ENCODE measurements at regions not wholly inside any gene's neighbourhood (a gene's known extent, or its start where the extent isn't known, plus 50 kb on each side); places are given as distances from the start of the nearest gene placed in this dataset.

- DNase-seq = no peak
Observed at GRCh38 chr10:105494944-105495343, 853.9 kb downstream of the SORCS3 start.

DNA sequence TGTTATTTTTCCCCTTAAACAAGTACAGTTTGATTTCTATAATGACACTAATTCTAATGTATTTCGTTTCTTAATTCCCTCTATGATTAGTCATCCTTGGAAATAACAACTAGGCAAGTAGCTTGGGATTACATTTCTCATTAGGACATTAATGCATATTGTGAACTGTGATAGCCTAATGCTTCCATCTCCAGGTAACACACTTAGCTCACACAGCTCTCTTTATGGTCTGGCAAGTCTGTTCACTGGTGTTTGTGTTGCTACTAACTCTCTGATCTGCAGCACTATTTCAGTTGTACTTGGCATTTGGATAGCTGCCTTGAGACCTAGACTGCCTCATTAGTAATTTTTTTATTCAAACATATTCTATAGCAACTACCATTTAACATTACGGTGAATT, 853.2 kb downstream of the SORCS3 start:
- no peak for DNase-seq

GRCh38 chr10:105473170-105473569, 832.1 kb downstream of the SORCS3 start:
- DNase-seq = no peak

DNA sequence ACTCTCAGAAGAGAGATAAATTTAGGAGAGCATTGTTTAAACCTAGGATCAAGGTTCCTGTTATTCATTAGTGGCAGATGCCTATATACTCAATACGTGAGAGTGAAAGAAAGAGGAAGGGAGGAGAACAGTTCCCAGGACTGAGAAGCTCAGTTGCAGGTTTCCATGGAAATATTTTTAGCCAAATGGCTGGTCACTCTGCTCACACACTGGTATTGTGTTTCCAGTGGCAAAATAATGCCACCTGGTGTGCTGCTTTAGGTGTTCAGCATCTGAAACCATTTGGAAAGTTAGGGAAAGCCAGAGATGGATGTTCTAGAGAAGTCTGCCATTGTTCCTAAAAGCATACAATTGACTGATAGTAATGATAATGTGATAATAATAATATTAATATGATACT, 827.7 kb downstream of the SORCS3 start:
- no peak for DNase-seq

DNA sequence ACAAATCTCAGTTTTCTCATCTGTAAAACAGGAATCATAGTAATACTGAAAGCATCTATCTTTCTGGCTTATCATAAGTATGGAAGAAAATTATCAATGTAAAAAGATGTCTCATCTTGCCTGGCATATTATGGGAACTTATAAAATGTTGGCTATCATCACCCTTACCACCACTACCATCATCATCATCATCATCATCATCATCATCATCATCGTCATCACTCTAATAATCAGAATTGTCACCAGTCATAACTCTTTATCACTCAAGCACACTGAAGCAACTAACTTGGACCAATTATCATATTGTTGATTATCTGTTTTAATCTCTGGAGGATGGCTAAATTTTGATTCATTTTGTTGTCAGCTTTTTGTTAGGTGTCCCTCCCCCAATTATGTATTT, 825.4 kb downstream of the SORCS3 start:
- no peak for DNase-seq

- DNase-seq = no peak
Observed at GRCh38 chr10:105434970-105435369, 793.9 kb downstream of the SORCS3 start.

DNA sequence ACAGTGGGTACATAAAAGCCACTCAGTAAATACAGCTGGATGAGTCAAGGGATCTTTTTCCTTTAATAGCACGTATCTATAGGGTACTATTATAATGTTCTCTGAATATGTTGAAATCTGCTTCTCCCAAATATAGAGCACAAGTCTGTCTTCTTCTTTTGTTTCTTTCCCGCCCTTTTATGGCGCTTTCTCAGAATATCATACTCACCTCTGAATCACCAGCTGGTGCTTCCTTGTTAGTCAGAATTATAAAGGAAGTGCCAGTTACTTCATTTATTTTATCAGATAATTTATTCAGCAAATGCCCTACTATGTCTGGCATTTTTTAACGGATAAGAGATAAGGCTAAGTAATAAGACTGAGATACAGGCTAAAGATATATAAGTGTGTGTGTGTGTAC, 772.9 kb downstream of the SORCS3 start:
- no peak for DNase-seq

DNA sequence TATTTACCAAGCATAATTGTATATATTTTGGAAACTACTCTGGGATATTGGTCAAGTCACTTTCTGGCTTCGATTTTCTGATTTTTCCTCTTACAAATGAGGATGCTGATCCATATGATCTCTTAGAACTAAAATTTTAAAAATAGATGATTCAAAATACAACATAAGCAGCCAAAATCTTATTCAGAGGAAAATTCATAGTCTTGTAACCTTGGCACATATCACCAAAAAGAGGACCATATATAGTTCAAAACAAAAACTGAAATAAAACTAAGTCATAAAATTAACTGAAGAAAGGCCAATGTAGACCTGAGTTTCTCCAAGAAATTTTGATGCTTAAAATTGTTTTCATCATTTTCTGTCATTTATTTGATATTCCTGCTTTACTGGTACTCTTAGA, 768.3 kb downstream of the SORCS3 start:
- DNase-seq = no peak

GRCh38 chr10:105406488-105406887, 765.4 kb downstream of the SORCS3 start:
- no peak for DNase-seq

- DNase-seq = no peak
Observed at GRCh38 chr10:105398202-105398601, 757.1 kb downstream of the SORCS3 start.

DNA sequence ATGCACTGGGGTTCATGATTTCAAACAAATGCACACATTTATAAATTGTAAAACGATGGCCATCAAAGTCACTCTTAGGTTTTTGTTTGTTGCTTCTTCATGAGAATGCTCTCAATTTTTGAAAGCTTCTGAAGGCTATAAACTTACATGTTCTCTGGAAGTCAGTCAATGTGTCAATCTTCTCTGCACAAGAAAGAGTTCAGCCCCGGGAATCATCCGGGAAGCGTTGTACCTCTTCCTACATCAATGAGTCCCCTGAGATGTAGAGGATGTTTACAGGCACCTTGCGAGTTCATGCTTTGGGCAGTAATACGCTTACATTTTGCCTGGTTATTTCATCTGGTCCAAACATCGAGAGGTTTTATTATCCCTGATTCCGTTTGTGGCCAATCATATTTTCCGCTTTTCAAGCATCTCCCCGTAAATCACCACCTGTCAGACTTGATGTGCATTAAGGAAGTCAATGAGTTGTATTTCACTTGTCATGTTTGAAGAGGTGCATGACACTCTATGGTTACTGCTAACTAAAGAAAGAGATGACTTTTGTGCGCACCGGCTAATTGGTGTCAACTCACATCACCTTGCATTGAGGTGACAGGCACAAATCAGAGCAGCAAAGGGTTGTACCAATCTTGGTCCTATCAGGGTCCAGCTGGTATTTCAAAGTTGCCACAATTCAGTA, 750.7 kb downstream of the SORCS3 start:
- no peak for DNase-seq

DNA sequence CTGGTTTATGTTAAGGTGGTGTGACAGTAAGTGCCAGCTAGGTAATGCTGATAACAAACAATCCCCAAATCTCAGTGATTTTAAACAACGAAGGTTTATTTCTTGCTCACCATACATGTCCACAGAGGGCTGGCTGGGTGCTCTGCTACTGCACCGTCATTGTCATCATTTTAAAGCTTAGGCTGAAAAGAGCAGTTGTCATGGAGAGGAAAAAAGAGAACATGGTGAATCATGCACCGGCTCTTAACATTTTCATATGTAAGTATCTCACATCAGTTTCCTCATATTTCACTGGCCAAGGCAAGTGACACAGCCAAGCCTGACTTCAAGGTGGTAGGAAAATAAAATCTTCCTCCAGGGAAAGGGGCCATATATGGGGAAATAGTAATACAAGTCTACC, 746.9 kb downstream of the SORCS3 start:
- DNase-seq = no peak

DNA sequence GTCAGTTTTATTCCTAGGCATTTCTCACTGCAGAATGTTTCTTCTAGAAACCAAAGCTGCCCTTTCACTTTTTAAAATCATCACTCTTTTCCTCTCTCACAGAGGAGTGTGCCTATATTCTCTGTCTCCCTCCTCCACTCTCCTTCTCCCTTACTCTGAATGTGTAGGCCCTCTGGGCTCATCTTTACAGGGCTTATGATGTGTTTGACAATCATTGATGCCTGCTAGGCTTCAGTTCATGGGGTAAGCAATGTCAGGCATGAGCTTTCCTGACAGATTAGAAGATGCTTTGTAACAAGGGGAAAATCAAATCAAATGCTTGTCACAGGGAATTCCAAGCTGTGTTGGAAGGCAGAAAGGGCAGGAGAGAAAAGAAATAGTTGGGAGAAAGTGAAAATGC, 742.9 kb downstream of the SORCS3 start:
- DNase-seq = no peak

GRCh38 chr10:105370692-105371091, 729.6 kb downstream of the SORCS3 start:
- DNase-seq = no peak

DNA sequence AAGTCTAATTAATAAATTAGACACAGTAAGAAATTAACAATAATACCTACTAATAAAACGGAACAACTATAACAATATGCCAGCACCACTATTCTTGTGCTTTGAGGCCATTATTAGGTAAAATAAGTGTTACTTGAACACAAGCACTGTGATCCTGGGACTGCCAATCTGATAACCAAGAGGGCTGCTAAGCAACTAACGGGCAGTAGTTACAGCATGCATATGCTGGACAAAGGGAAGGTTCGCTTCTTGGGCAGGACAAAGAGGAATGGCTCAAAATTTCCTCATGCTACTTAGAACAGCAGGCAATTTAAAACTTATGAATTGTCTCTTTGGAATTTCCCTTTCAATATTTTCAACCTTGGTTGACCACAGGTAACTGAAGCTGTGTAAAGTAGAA, 718.6 kb downstream of the SORCS3 start:
- no peak for DNase-seq

GRCh38 chr10:105358911-105359310, 717.8 kb downstream of the SORCS3 start:
- DNase-seq = no peak

DNA sequence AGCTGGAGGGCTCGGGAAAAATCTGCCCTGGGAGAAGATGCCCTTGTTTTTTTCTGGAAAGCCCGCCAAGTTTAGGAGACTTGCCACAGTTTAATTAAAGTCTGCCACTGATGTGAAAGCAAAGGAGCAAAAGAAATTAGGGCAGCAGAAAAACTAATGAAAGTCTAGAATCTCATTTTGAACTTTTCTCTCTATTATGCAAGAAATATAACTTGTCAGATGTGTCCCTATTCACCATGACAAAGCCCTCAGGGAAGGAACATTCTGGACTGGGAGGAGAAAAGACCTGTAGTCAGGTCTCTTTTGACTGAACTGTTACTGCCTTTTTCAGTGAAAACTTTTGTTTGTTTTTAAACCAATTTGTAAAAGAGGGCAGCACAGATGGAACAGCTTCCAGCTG, 715.5 kb downstream of the SORCS3 start:
- no peak for DNase-seq

GRCh38 chr10:105354010-105354409, 712.9 kb downstream of the SORCS3 start:
- DNase-seq = no peak

DNA sequence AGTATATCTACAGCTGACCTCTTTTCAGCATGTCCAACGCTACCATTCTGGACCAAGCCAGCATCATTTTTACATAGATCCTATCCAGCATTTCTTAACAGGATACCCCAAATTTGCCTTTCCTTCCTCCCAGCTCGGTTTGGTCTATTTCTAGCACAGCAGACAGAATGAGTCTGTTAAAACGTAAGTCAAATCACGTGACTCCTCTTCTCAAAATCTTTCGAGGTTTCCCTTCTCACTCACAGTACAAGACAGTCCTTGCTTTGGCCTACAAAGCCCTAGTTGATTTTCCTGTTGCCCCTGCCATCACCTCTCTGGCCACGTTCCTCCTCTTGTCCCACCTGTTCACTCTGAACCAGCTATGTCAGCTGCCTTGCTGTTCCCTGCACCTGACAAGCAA, 711.7 kb downstream of the SORCS3 start:
- no peak for DNase-seq

DNA sequence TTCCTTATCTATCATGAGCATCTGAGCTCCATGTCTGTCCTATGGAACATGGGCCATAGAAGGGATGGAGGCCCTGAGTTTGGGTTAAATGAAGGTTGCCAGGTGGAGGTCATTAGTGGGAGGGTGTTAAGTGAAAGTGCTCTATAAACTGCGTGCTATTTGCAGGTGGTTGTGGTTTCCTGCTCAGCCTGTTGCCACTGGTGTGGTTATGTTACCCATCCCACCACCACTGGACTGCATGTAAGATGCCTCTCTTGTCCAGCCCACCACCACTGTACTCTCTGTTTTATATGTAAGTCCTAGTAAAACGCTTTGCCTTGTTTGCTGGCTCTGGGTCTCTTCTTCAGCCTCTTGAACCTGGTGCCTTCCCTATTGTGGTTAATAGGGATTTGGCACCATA, 711.2 kb downstream of the SORCS3 start:
- no peak for DNase-seq

DNA sequence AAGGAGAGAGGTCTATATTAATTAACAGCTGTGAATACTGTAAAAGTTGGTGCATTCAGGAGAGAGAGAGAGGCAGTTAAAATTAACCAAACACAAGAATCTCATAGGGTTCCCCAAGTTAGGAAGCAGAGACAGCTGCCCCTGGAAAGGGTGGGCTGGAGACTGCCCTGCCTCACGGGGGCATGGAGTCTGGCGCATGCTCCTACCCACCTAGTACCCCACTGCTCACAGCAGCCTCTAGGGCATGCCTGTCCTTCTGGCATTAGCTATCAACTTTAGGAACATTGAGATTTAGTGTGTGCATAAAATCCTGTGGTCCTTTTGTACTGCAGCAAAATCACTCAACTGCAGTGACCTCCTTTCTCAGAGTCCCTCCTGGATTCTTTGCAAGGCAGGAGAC, 710.1 kb downstream of the SORCS3 start:
- DNase-seq = no peak

- DNase-seq = no peak
Observed at GRCh38 chr10:105347487-105347886, 706.4 kb downstream of the SORCS3 start.

DNA sequence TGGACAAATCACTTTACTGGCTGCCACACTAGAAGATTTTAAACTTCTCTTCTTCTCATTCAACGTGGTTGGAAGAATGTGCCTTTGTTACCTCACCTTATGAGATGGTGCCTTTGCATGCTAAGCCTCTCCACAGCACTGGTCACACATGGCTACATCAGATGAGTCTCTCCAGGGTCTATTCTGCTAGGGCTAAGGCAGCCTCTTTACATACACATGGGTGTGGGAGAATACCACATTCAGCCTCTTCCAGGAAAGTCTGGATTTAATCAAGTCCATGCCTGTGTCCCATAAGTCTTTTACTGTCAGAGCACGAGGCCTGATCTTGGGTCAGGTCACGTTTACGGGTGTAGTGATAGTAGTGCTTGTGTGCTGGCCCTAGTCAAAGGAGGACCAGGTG, 701.5 kb downstream of the SORCS3 start:
- DNase-seq = no peak

GRCh38 chr10:105339669-105340068, 698.6 kb downstream of the SORCS3 start:
- no peak for DNase-seq

GRCh38 chr10:105328503-105329133, 687.5 kb downstream of the SORCS3 start:
- DNase-seq = no peak
